H9 (cell line): ENCODE measurements at regions not wholly inside any gene's neighbourhood (a gene's known extent, or its start where the extent isn't known, plus 50 kb on each side); places are given as distances from the start of the nearest gene placed in this dataset.

Experiments
- DNase-seq: peaks from one replicate; pipeline ENCODE4 v3.0.0-alpha.2; 2017
- H2AFZ ChIP-seq: one replicate; pipeline ENCODE4 v1.6.1; 2013; ENCODE audit warnings: mild to moderate bottlenecking, low read length, control low read depth, moderate library complexity
- H2AK5ac ChIP-seq: 2 replicates; pipeline ENCODE4 v1.6.1; 2013; ENCODE audit warnings: low read length, control low read depth, mixed read lengths; ENCODE audit not compliant: insufficient read length
- H2BK120ac ChIP-seq: one replicate; pipeline ENCODE4 v1.6.1; 2013; ENCODE audit warnings: low read depth, mild to moderate bottlenecking, low read length, control low read depth, inconsistent platforms; ENCODE audit not compliant: poor library complexity, severe bottlenecking
- H2BK12ac ChIP-seq: 2 replicates; pipeline ENCODE4 v1.6.1; 2013; ENCODE audit warnings: low read length, control low read depth, mixed read lengths, low read depth; ENCODE audit not compliant: insufficient read length
- H2BK15ac ChIP-seq: 2 replicates; pipeline ENCODE4 v1.6.1; 2013; ENCODE audit warnings: low read depth, low read length, control low read depth
- H2BK20ac ChIP-seq: one replicate; pipeline ENCODE4 v1.6.1; 2013; ENCODE audit warnings: low read depth, mild to moderate bottlenecking, low read length, control low read depth, inconsistent platforms; ENCODE audit not compliant: poor library complexity, severe bottlenecking
- H2BK5ac ChIP-seq: 2 replicates; pipeline ENCODE4 v1.6.1; 2013; ENCODE audit warnings: low read length, control low read depth, mixed read lengths; ENCODE audit not compliant: insufficient read length
- H3K14ac ChIP-seq: 2 replicates; pipeline ENCODE4 v1.6.1; 2013; ENCODE audit warnings: low read length, control low read depth; ENCODE audit not compliant: insufficient read depth
- H3K18ac ChIP-seq: 2 replicates; pipeline ENCODE4 v1.6.1; 2013; ENCODE audit warnings: low read depth, mild to moderate bottlenecking, mixed read lengths, low read length, control low read depth; ENCODE audit not compliant: insufficient read length
- H3K23ac ChIP-seq: 2 replicates; pipeline ENCODE4 v1.6.1; 2013; ENCODE audit warnings: low read length, control low read depth, mixed read lengths, low read depth; ENCODE audit not compliant: insufficient read length
- H3K23me2 ChIP-seq: 2 replicates; pipeline ENCODE4 v1.6.1; 2013; ENCODE audit warnings: low read depth, mild to moderate bottlenecking, mixed read lengths, low read length, control low read depth; ENCODE audit not compliant: insufficient read length, poor library complexity, severe bottlenecking
- H3K27ac ChIP-seq: 2 replicates; pipeline ENCODE4 v1.5.1; 2013; ENCODE audit warnings: low read length, control low read depth, mixed read lengths, low read depth; ENCODE audit not compliant: insufficient read length
- H3K27me3 ChIP-seq: 2 replicates; pipeline ENCODE4 v1.6.1; 2013; ENCODE audit warnings: low read length, control low read depth, inconsistent platforms; ENCODE audit not compliant: insufficient read depth
- H3K4ac ChIP-seq: 2 replicates; pipeline ENCODE4 v1.6.1; 2013; ENCODE audit warnings: low read depth, mild to moderate bottlenecking, control low read depth, inconsistent platforms, low read length, moderate library complexity
- H3K4me1 ChIP-seq: 2 replicates; pipeline ENCODE4 v1.6.1; 2013; ENCODE audit warnings: low read length, control low read depth, inconsistent platforms; ENCODE audit not compliant: insufficient read depth
- H3K4me2 ChIP-seq: 2 replicates; pipeline ENCODE4 v1.6.1; 2013; ENCODE audit warnings: low read length, control low read depth, mixed read lengths; ENCODE audit not compliant: insufficient read length, insufficient read depth
- H3K56ac ChIP-seq: 2 replicates; pipeline ENCODE4 v1.6.1; 2013; ENCODE audit warnings: low read depth, mild to moderate bottlenecking, mixed read lengths, low read length, control low read depth; ENCODE audit not compliant: insufficient read length
- H3K79me1 ChIP-seq: 2 replicates; pipeline ENCODE4 v1.6.1; 2013; ENCODE audit warnings: low read depth, mild to moderate bottlenecking, moderate library complexity, low read length, control low read depth, inconsistent platforms; ENCODE audit not compliant: insufficient read depth, poor library complexity, severe bottlenecking
- H3K79me2 ChIP-seq: 2 replicates; pipeline ENCODE4 v1.6.1; 2013; ENCODE audit warnings: low read length, control low read depth, inconsistent platforms; ENCODE audit not compliant: insufficient read depth
- H3K9ac ChIP-seq: 2 replicates; pipeline ENCODE4 v1.6.1; 2013; ENCODE audit warnings: low read length, control low read depth, mixed read lengths; ENCODE audit not compliant: insufficient read length; ENCODE audit errors: extremely low read depth
- H3K9me3 ChIP-seq: one replicate; pipeline ENCODE4 v1.6.1; 2013; ENCODE audit warnings: low read depth, low read length, inconsistent platforms; ENCODE audit not compliant: control insufficient read depth
- H3T11ph ChIP-seq: one replicate; pipeline ENCODE4 v1.6.1; 2013; ENCODE audit warnings: mild to moderate bottlenecking, low read length, control low read depth, inconsistent platforms
- H4K20me1 ChIP-seq: one replicate; pipeline ENCODE4 v1.6.1; 2013; ENCODE audit not compliant: control insufficient read depth, insufficient read length, insufficient read depth
- H4K5ac ChIP-seq: 2 replicates; pipeline ENCODE4 v1.6.1; 2013; ENCODE audit warnings: low read depth, mild to moderate bottlenecking, mixed read lengths, low read length, control low read depth; ENCODE audit not compliant: insufficient read length
- H4K8ac ChIP-seq: replicated peaks from 2 replicates; pipeline ENCODE4 v1.6.1; 2013; ENCODE audit warnings: low read length, control low read depth, mixed read lengths, low read depth; ENCODE audit not compliant: insufficient read length
- H4K91ac ChIP-seq: 2 replicates; pipeline ENCODE4 v1.6.1; 2013; ENCODE audit warnings: low read depth, mild to moderate bottlenecking, moderate library complexity, mixed read lengths, low read length, control low read depth; ENCODE audit not compliant: insufficient read length
- H3K27ac Mint-ChIP-seq, 3 experiments: 2 replicates in 2 of 3; 3 replicates in 1 of 3; pipeline ENCODE4 v1.8.0; 2020 to 2021; ENCODE audit warnings: mixed read lengths in 3 of 3, mild to moderate bottlenecking in 1 of 3, moderate library complexity in 1 of 3
- H3K27me3 Mint-ChIP-seq: 2 replicates; pipeline ENCODE4 v1.8.0; 2021; ENCODE audit warnings: low read depth, mild to moderate bottlenecking, moderate library complexity, mixed read lengths
- H3K36me3 Mint-ChIP-seq, 3 experiments: 2 replicates in 2 of 3; 3 replicates in 1 of 3; pipeline ENCODE4 v1.8.0; 2020 to 2021; ENCODE audit warnings: low read depth in 3 of 3, mixed read lengths in 3 of 3; ENCODE audit not compliant: insufficient read depth in 1 of 3
- H3K4me1 Mint-ChIP-seq, 2 experiments: 2 replicates each; pipeline ENCODE4 v1.8.0; 2020; ENCODE audit warnings: mixed read lengths in 2 of 2
- H3K4me3 Mint-ChIP-seq, 2 experiments: 2 replicates in 1 of 2; 3 replicates in 1 of 2; pipeline ENCODE4 v1.8.0; 2020 to 2021; ENCODE audit warnings: mild to moderate bottlenecking in 2 of 2, mixed read lengths in 2 of 2, moderate library complexity in 1 of 2
- H3K9me3 Mint-ChIP-seq, 2 experiments: 2 replicates in 1 of 2; 3 replicates in 1 of 2; pipeline ENCODE4 v1.8.0; 2020; ENCODE audit warnings: mild to moderate bottlenecking in 2 of 2, mixed read lengths in 2 of 2, moderate library complexity in 1 of 2
- CTCF ChIP-seq: fragments of 200-600 bp; sonication (generic); conservative IDR thresholded peaks from 3 replicates; pipeline ENCODE4 v1.8.0; 2021; ENCODE audit warnings: antibody characterized with exemption, mild to moderate bottlenecking
- WGBS: extraction: QIAGEN DNeasy Blood & Tissue Kit; methylation state at CpG from one replicate; pipeline ENCODE4 v1.1.7; 2013; ENCODE audit warnings: missing lambda C conversion rate, low lambda C conversion rate, mixed read lengths; ENCODE audit not compliant: insufficient read length; ENCODE audit errors: extremely low coverage; 5-methylcytosine and 5-hydroxymethylcytosine counted together

GRCh38 chr3:135549928-135550494 is 415.5 kb upstream of the PPP2R3A start:
- no peak overlapping the region for H3K14ac ChIP-seq
- H2BK120ac ChIP-seq = no peak overlapping the region
- no peak overlapping the region for H4K5ac ChIP-seq
- H3K4me2 ChIP-seq = no peak overlapping the region
- H3K4me3 Mint-ChIP-seq = no peak overlapping the region
- H3K56ac ChIP-seq = no peak overlapping the region
- H2BK15ac ChIP-seq = no peak overlapping the region
- H4K8ac ChIP-seq = no peak overlapping the region
- H4K20me1 ChIP-seq = no peaks in the 10 kb centered on the region
- DNase-seq = no peak
- H3K9me3 ChIP-seq = no peaks in the 10 kb centered on the region
- H3K9me3 Mint-ChIP-seq = no peaks in the 10 kb centered on the region
- H3K23me2 ChIP-seq = no peaks in the 10 kb centered on the region
- no peak overlapping the region for H3K4ac ChIP-seq
- H3K27me3 Mint-ChIP-seq = no peaks in the 10 kb centered on the region; the same call in 1 of the 2 replicates
- peaks cover 4 to 7% of the 10 kb centered on the region in 2 experiments for H3K4me1 Mint-ChIP-seq
- no peak overlapping the region for H3K27ac Mint-ChIP-seq
- H3K23ac ChIP-seq = no peak overlapping the region
- H2BK5ac ChIP-seq = no peak overlapping the region
- TF ChIP-seq CTCF = no peak
- H3K27ac ChIP-seq = no peak overlapping the region
- no peak overlapping the region for H2BK12ac ChIP-seq
- H3K9ac ChIP-seq = no peak overlapping the region
- H2BK20ac ChIP-seq = no peak overlapping the region
- no peaks in the 10 kb centered on the region for H3K79me2 ChIP-seq
- H3K4me1 ChIP-seq = no peaks in the 10 kb centered on the region
- H2AFZ ChIP-seq = no peak overlapping the region
- H3K36me3 Mint-ChIP-seq = no peaks in the 10 kb centered on the region
- H4K91ac ChIP-seq = no peak overlapping the region
- WGBS = no CpG with 5 or more reads among the region's 4 CpGs
- H2AK5ac ChIP-seq = no peak overlapping the region
- H3K18ac ChIP-seq = no peak overlapping the region
- no peak overlapping the region for H3T11ph ChIP-seq
- no peaks in the 10 kb centered on the region for H3K27me3 ChIP-seq
- no peaks in the 10 kb centered on the region for H3K79me1 ChIP-seq
